ENCODE measurements at regions not wholly inside any gene's neighbourhood (a gene's known extent, or its start where the extent isn't known, plus 50 kb on each side); places are given as distances from the start of the nearest gene placed in this dataset.

DNA sequence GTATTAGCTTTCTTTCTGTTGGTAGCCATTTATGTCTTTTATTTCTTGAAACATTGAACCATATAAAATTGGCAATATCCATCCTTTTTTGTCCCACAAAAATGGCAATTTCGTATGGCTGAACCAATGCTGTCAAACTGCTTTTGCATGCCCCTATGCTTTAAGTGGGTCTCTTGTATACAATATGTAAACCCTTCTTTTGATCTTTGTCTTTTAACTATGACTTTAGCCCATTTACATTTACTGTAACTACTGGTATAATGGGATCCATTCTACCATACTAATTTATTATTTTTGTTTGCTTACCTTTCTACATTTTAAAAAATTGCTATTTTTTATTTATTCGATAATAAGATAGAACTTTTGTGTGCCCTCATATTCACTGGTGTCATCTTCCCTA, 93.4 kb downstream of the TENT4A start:
- no peak overlapping the region for H3K27ac Mint-ChIP-seq
- H3K4me1 Mint-ChIP-seq = no peaks in the 10 kb centered on the region

DNA sequence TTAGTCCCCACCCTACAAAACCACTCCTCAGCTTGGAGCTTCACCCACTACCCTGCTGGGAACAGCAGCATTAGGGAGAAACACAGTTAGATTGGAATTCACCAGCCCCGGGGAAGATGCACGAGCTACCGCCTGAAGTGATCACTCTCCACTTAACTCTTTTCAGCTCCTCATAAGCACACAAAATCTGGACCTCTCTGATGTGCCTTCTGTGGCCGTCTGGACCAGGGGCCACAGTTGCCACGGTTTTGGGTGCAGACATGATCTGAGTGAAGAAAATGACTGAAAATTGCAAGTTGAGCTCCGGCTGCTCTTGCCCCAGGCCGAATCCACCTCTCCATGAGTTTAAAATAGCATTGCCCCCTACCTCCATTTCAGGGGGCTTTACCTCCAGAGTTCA, 95.2 kb downstream of the TENT4A start:
- Mint-ChIP-seq H3K4me1 (no peaks in the 10 kb centered on the region), H3K4me3 (no peak overlapping the region), H3K36me3 (no peaks in the 10 kb centered on the region), H3K27ac (no peak overlapping the region), H3K9me3 (peaks cover 7% of the 10 kb centered on the region), H3K27me3 (peaks cover 7% of the 10 kb centered on the region)
- DNase-seq (ENCODE audit: low spot score in 2 of 2) (no peak), ATAC-seq (ENCODE audit: low read depth) (no peak)

More for the DNA sequence above, 93.4 kb downstream of the TENT4A start:
- no peak for DNase-seq (ENCODE audit: low spot score in 2 of 2)
- no peak overlapping the region for H3K4me3 Mint-ChIP-seq
- no peak for ATAC-seq (ENCODE audit: low read depth)
- no peaks in the 10 kb centered on the region for H3K36me3 Mint-ChIP-seq
- H3K9me3 Mint-ChIP-seq = peaks cover 7% of the 10 kb centered on the region
- peaks cover 7% of the 10 kb centered on the region for H3K27me3 Mint-ChIP-seq

DNA sequence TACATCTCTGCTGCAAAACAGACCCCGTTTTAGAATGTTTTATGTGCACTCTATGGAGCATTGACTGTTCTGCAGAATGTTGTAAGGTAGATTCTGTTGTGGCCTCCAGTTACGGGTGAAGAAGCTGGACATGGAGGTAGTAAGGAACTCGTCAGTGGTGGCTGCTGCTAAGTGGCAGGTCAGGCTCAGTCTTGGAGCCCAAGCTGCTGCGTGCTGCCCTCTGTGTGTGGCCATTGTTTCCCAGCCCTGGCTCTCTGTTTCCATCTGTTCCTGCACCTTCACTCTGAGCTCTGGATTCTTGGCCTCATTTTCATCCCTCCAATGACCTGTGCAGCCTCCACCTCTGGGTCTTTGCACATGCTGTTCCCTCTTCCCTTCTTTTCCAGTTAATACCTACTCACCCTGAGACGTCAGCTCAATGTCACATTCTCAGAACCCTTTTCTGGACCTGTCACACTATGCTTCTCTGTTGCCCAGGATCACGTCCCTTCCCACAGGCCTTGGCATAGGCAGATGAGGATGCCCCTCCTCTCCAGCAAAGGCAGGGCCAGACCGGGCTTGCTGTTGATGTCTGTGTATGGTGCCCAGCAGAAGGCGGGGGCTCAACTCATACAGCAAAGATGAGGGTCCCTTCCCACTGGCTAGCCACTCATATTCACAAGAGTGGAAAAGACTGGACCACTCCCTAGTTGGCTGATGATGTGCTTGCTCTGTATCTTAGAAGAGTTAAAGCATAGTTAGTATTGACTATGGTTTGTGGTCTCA, 97.6 kb downstream of the TENT4A start:
- Mint-ChIP-seq H3K27ac (no peak overlapping the region), H3K27me3 (peaks cover 5% of the 10 kb centered on the region), H3K4me3 (no peak overlapping the region), H3K36me3 (no peaks in the 10 kb centered on the region), H3K4me1 (no peaks in the 10 kb centered on the region), H3K9me3 (peaks cover 7% of the 10 kb centered on the region)
- no peak for DNase-seq (ENCODE audit: low spot score in 2 of 2)
- ATAC-seq (ENCODE audit: low read depth) = no peak

- DNase-seq (ENCODE audit: low spot score in 2 of 2) (no peak), ATAC-seq (ENCODE audit: low read depth) (no peak)
- no peaks in the 10 kb centered on the region for H3K36me3 Mint-ChIP-seq
- H3K27me3 Mint-ChIP-seq = peaks cover 5% of the 10 kb centered on the region
- H3K4me3 Mint-ChIP-seq = no peak overlapping the region
- no peak overlapping the region for H3K27ac Mint-ChIP-seq
- peaks cover 3% of the 10 kb centered on the region for H3K9me3 Mint-ChIP-seq
- H3K4me1 Mint-ChIP-seq = no peaks in the 10 kb centered on the region
Measured at GRCh38 chr5:6812091-6812490, 98.9 kb downstream of the TENT4A start.

GRCh38 chr5:6812800-6813731, 99.8 kb downstream of the TENT4A start:
- no peak overlapping the region for H3K27ac Mint-ChIP-seq
- DNase-seq (ENCODE audit: low spot score in 2 of 2) (no peak), ATAC-seq (ENCODE audit: low read depth) (no peak)
- H3K27me3 Mint-ChIP-seq = peaks cover 5% of the 10 kb centered on the region
- no peaks in the 10 kb centered on the region for H3K36me3 Mint-ChIP-seq
- no peaks in the 10 kb centered on the region for H3K4me1 Mint-ChIP-seq
- no peak overlapping the region for H3K4me3 Mint-ChIP-seq
- no peaks in the 10 kb centered on the region for H3K9me3 Mint-ChIP-seq

DNA sequence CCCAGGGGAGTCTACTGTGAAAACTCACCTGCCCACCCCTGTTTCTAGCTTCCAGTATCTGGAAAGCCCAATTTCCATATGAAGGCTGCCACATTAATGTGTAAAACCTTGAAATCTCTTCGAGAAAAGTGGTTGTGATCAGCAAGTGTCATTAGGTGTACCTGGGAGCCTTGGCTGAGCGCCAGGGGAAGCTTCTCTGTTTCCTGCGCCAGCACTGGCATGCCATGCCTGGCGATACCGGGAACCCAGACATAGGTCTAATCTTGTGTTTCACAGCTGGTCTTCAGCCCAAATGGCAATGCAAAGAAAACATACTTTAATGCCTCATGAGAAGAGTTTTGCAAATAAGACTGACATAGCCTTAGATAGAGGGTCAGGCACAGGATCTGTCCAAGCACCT, 101.6 kb downstream of the TENT4A start:
- Mint-ChIP-seq H3K9me3 (no peaks in the 10 kb centered on the region), H3K27me3 (peaks cover 7% of the 10 kb centered on the region), H3K36me3 (no peaks in the 10 kb centered on the region), H3K4me3 (no peak overlapping the region), H3K27ac (no peak overlapping the region), H3K4me1 (no peaks in the 10 kb centered on the region)
- DNase-seq (ENCODE audit: low spot score in 2 of 2) (no peak), ATAC-seq (ENCODE audit: low read depth) (no peak)

DNA sequence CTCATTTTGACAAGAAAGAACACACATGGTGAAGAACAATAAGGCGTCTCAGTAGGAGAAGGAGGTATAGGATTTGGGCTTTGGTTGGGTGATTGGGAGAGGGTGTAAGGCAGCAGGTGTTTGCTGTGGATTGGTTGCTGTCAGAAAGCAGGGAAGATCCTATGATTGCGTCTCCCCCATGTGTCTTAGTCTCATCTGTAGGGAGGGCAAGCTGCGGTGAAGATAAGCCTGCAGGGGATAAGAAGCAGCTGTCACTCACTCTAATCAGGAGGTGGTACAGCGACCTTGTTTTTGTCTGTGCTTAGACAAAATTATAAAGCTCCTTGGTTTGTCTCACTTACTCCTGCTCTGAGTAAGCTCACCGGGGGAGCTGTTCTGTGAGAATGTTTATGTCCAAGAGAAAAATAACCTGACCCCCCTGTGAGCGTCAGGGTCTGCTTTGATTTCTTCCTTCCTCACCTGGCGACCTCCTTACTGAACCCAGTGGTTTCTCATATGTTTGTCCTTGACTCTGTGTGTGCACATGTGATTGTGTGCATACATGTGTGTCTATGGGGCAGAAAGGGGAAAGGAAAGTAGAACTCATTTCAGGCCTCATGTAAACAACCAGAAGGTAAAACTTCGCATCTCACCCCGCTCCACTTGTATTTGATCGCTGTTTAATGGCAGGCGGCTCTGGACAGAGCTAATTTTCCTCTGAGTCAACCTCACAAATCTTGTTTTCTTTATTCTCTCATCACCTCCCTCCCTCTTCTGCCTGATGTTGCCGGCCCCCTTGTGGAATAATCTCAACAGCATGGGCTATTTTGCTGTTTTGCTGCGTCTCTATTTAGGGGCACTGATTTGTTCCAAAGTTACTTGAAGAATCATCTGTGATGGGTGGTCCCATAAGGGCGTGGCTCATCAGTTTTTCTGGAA, 105.6 kb downstream of the TENT4A start:
- DNase-seq (ENCODE audit: low spot score in 2 of 2) (no peak), ATAC-seq (ENCODE audit: low read depth) (no peak)
- no peaks in the 10 kb centered on the region for H3K4me1 Mint-ChIP-seq
- H3K36me3 Mint-ChIP-seq = peaks cover 6% of the 10 kb centered on the region
- peaks cover 8% of the 10 kb centered on the region for H3K9me3 Mint-ChIP-seq
- no peak overlapping the region for H3K27ac Mint-ChIP-seq
- H3K4me3 Mint-ChIP-seq = no peak overlapping the region
- H3K27me3 Mint-ChIP-seq = peaks cover 6% of the 10 kb centered on the region

- peaks cover 6% of the 10 kb centered on the region for H3K27me3 Mint-ChIP-seq
- H3K4me1 Mint-ChIP-seq = no peaks in the 10 kb centered on the region
- H3K27ac Mint-ChIP-seq = no peak overlapping the region
- DNase-seq (ENCODE audit: low spot score in 2 of 2) = no peak
- peaks cover 8% of the 10 kb centered on the region for H3K9me3 Mint-ChIP-seq
- H3K4me3 Mint-ChIP-seq = no peak overlapping the region
- no peak for ATAC-seq (ENCODE audit: low read depth)
- H3K36me3 Mint-ChIP-seq = peaks cover 6% of the 10 kb centered on the region
Measured at GRCh38 chr5:6819521-6819920, 106.3 kb downstream of the TENT4A start.

DNA sequence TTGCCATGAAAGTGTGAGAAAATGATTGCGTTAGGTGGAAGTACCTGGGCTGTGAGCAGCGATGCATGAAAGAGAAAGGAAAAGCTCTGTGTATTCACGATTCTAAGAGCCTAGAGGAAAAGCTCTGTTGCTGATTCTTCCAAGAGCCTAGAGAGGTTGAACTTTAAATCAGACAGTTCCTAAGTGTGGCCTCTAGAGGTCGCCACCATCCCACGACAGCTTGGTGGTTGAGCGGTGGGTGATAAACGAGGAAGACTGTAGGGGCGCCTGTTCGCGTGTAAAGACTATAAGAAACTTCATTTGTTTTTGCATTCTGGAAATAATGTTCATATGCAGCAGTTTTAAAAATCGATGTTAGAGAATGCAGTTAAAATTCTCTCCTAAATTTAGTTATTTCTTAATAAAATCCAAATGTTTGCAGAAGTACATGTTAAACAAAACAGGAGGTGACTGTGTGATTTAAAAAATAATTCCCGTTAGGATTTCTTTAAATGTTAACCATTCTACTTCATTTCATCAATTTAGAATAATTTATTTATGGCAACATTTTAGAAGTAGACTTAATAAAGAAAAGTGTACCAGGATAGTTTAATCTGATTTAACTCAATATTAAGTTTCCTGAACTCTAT, 107.7 kb downstream of the TENT4A start:
- H3K27ac Mint-ChIP-seq = no peak overlapping the region

GRCh38 chr5:6822068-6822467, 108.8 kb downstream of the TENT4A start:
- DNase-seq (ENCODE audit: low spot score in 2 of 2) (no peak), ATAC-seq (ENCODE audit: low read depth) (no peak)
- Mint-ChIP-seq H3K9me3 (peaks cover 8% of the 10 kb centered on the region), H3K4me1 (no peaks in the 10 kb centered on the region), H3K27ac (no peak overlapping the region), H3K4me3 (no peak overlapping the region), H3K27me3 (peaks cover 11% of the 10 kb centered on the region), H3K36me3 (peaks cover 6% of the 10 kb centered on the region)

More for the DNA sequence above, 107.7 kb downstream of the TENT4A start:
- H3K4me3 Mint-ChIP-seq = no peak overlapping the region
- ATAC-seq (ENCODE audit: low read depth) (no peak), DNase-seq (ENCODE audit: low spot score in 2 of 2) (no peak)
- peaks cover 8% of the 10 kb centered on the region for H3K9me3 Mint-ChIP-seq
- H3K4me1 Mint-ChIP-seq = no peaks in the 10 kb centered on the region
- peaks cover 6% of the 10 kb centered on the region for H3K36me3 Mint-ChIP-seq
- H3K27me3 Mint-ChIP-seq = peaks cover 8% of the 10 kb centered on the region

- DNase-seq (ENCODE audit: low spot score in 2 of 2) (no peak), ATAC-seq (ENCODE audit: low read depth) (no peak)
- no peak overlapping the region for H3K4me3 Mint-ChIP-seq
- peaks cover 6% of the 10 kb centered on the region for H3K36me3 Mint-ChIP-seq
- peaks cover 14% of the 10 kb centered on the region for H3K27me3 Mint-ChIP-seq
- peaks cover 4% of the 10 kb centered on the region for H3K4me1 Mint-ChIP-seq
- no peak overlapping the region for H3K27ac Mint-ChIP-seq
- peaks cover 8% of the 10 kb centered on the region for H3K9me3 Mint-ChIP-seq
Measured at GRCh38 chr5:6822556-6823343, 109.5 kb downstream of the TENT4A start.

GRCh38 chr5:6823996-6824395, 110.8 kb downstream of the TENT4A start:
- Mint-ChIP-seq H3K4me1 (peaks cover 7% of the 10 kb centered on the region), H3K36me3 (peaks cover 6% of the 10 kb centered on the region), H3K4me3 (no peak overlapping the region), H3K9me3 (peaks cover 8% of the 10 kb centered on the region), H3K27ac (no peak overlapping the region), H3K27me3 (peaks cover 13% of the 10 kb centered on the region)
- DNase-seq (ENCODE audit: low spot score in 2 of 2) (no peak), ATAC-seq (ENCODE audit: low read depth) (no peak)
